Neutrophil (primary cell): ENCODE measurements at regions not wholly inside any gene's neighbourhood (a gene's known extent, or its start where the extent isn't known, plus 50 kb on each side); places are given as distances from the start of the nearest gene placed in this dataset.

ENCODE experiments used
- H3K27ac ChIP-seq: fragments of 200-600 bp; sonication (generic); 2 replicates; pipeline ENCODE4 v1.5.1; 2016; ENCODE audit warnings: mild to moderate bottlenecking, moderate library complexity
- H3K27me3 ChIP-seq: fragments of 200-600 bp; sonication (generic); 2 replicates; pipeline ENCODE4 v1.6.0; 2016; ENCODE audit warnings: mild to moderate bottlenecking
- H3K36me3 ChIP-seq: fragments of 200-600 bp; sonication (generic); 2 replicates; pipeline ENCODE4 v1.5.1; 2017
- H3K4me1 ChIP-seq, 2 experiments: fragments of 200-600 bp in 1 of 2; sonication (generic) in 1 of 2; 1 replicate in 1 of 2; 2 replicates in 1 of 2; pipeline versions ENCODE4 v1.5.1 to v1.6.1; 2013 to 2016; ENCODE audit warnings: low read depth in 1 of 2, low read length in 1 of 2, mild to moderate bottlenecking in 1 of 2, moderate library complexity in 1 of 2; ENCODE audit not compliant: control insufficient read depth in 1 of 2, insufficient read depth in 1 of 2
- H3K4me3 ChIP-seq, 2 experiments: fragments of 200-600 bp in 1 of 2; sonication (generic) in 1 of 2; 1 replicate in 1 of 2; 2 replicates in 1 of 2; pipeline ENCODE4 v1.5.1; 2013 to 2016; ENCODE audit warnings: low read depth in 1 of 2, low read length in 1 of 2, mild to moderate bottlenecking in 1 of 2, moderate library complexity in 1 of 2
- H3K9me3 ChIP-seq: fragments of 200-600 bp; sonication (generic); 2 replicates; pipeline ENCODE4 v1.5.1; 2016
- TF ChIP-seq, protein P1 (sequence below): fragments of 200-600 bp; sonication (generic); IDR thresholded peaks from 2 replicates; pipeline ENCODE4 v1.5.1; 2016; ENCODE audit warnings: antibody characterized with exemption

GRCh38 chr5:68398146-68398812, 182.7 kb downstream of the PIK3R1 start:
- no peaks in the 10 kb centered on the region for H3K27me3 ChIP-seq
- H3K36me3 ChIP-seq, result no peaks in the 10 kb centered on the region
- H3K9me3 ChIP-seq, result no peaks in the 10 kb centered on the region
- no peak overlapping the region for H3K4me3 ChIP-seq
- TF ChIP-seq, protein P1, sequence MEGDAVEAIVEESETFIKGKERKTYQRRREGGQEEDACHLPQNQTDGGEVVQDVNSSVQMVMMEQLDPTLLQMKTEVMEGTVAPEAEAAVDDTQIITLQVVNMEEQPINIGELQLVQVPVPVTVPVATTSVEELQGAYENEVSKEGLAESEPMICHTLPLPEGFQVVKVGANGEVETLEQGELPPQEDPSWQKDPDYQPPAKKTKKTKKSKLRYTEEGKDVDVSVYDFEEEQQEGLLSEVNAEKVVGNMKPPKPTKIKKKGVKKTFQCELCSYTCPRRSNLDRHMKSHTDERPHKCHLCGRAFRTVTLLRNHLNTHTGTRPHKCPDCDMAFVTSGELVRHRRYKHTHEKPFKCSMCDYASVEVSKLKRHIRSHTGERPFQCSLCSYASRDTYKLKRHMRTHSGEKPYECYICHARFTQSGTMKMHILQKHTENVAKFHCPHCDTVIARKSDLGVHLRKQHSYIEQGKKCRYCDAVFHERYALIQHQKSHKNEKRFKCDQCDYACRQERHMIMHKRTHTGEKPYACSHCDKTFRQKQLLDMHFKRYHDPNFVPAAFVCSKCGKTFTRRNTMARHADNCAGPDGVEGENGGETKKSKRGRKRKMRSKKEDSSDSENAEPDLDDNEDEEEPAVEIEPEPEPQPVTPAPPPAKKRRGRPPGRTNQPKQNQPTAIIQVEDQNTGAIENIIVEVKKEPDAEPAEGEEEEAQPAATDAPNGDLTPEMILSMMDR, result no peak
- no peak overlapping the region for H3K27ac ChIP-seq
- H3K4me1 ChIP-seq, result no peaks in the 10 kb centered on the region

DNA sequence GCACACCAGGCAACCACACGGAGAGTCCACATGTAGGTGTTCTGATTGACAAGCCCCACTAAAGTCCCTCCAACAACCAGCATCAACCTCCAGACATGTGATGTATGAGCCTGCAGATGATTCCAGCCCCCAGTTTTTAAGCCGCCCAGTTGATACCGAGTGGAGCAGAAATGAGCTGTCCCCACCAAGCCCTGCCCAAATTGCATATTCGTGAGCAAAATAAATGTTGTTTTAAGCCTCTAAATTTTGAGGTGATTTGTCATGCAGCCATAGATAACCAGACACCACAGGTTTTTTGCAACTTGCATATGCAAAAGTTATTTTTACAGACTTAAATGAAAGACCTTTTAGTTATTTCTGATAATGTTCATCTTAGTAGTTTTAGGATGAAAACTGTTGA, 187.7 kb downstream of the PIK3R1 start:
- Histone ChIP-seq H3K4me3 (no peak overlapping the region), H3K27me3 (no peaks in the 10 kb centered on the region), H3K27ac (no peak overlapping the region), H3K36me3 (no peaks in the 10 kb centered on the region), H3K9me3 (no peaks in the 10 kb centered on the region), H3K4me1 (no peaks in the 10 kb centered on the region)
- TF ChIP-seq, protein P1, result no peak

DNA sequence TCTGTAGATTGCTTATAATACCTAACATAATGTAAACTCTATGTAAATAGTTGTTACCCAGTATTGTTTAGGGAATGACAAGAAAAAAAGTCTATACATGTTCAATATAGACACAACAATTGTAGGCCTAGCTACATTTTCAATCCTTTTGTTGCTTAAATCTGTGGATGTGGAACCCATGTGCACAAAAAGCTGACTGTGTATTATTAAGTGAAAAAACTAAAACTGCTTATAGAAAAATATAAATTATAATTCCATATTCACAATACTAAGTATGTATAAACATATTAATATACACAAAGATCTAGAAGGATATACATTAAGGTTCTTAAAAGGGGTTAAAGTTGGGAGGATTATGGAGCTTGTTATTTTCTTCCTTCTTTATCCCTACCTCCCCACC, 188.7 kb downstream of the PIK3R1 start:
- no peak overlapping the region for H3K4me3 ChIP-seq
- H3K4me1 ChIP-seq, result no peaks in the 10 kb centered on the region
- no peak overlapping the region for H3K27ac ChIP-seq
- H3K36me3 ChIP-seq, result no peaks in the 10 kb centered on the region
- TF ChIP-seq, protein P1, result no peak
- no peaks in the 10 kb centered on the region for H3K27me3 ChIP-seq
- H3K9me3 ChIP-seq, result no peaks in the 10 kb centered on the region

GRCh38 chr5:68405026-68405684, 189.6 kb downstream of the PIK3R1 start:
- no peaks in the 10 kb centered on the region for H3K36me3 ChIP-seq
- no peaks in the 10 kb centered on the region for H3K4me1 ChIP-seq
- no peaks in the 10 kb centered on the region for H3K9me3 ChIP-seq
- H3K4me3 ChIP-seq, result no peak overlapping the region
- no peaks in the 10 kb centered on the region for H3K27me3 ChIP-seq
- TF ChIP-seq, protein P1, result no peak
- no peak overlapping the region for H3K27ac ChIP-seq

GRCh38 chr5:68405784-68406743, 190.5 kb downstream of the PIK3R1 start:
- no peaks in the 10 kb centered on the region for H3K27me3 ChIP-seq
- no peaks in the 10 kb centered on the region for H3K9me3 ChIP-seq
- H3K4me1 ChIP-seq, result no peaks in the 10 kb centered on the region
- TF ChIP-seq, protein P1, result no peak
- H3K4me3 ChIP-seq, result no peak overlapping the region
- H3K36me3 ChIP-seq, result no peaks in the 10 kb centered on the region
- H3K27ac ChIP-seq, result no peak overlapping the region
